OCI-LY7 (cell line): ENCODE measurements at regions not wholly inside any gene's neighbourhood (a gene's known extent, or its start where the extent isn't known, plus 50 kb on each side); places are given as distances from the start of the nearest gene placed in this dataset.

ENCODE experiments used
- BruUV-seq: library from RNA; stranded (reverse); fragments of 400-500 nt; replicated peaks from 2 replicates; lab custom pipeline; 2021; lab: Mats Ljungman, UMichigan
- CTCF ChIA-PET: fragments of 300-600 bp; sonication (Branson Sonifier 250); formaldehyde crosslinking; loops from one replicate; lab custom pipeline; 2022; ENCODE audit warnings: antibody characterized with exemption; ENCODE audit not compliant: unreplicated experiment; lab: Charles Lee
- POLR2A ChIA-PET: fragments of 300-600 bp; sonication (Branson Sonifier 250); formaldehyde crosslinking; loops from one replicate; lab custom pipeline; 2022; ENCODE audit warnings: antibody characterized with exemption; lab: Charles Lee
- DNase-seq: peaks from one replicate; pipeline ENCODE4 v3.0.0-alpha.2; 2015; ENCODE audit warnings: low spot score
- H2AFZ ChIP-seq: fragments of 200-600 bp; sonication (generic), shearing (Covaris generic); 2 replicates; pipeline ENCODE4 v1.6.1; 2014; ENCODE audit warnings: mild to moderate bottlenecking, antibody characterized with exemption, low read length, moderate library complexity
- H3K27ac ChIP-seq: fragments of 200-600 bp; sonication (generic); 2 replicates; pipeline ENCODE4 v1.5.1; 2014; ENCODE audit warnings: mixed run types, low read depth, mild to moderate bottlenecking, moderate library complexity, low read length, inconsistent platforms; ENCODE audit not compliant: poor library complexity, severe bottlenecking
- H3K36me3 ChIP-seq: fragments of 200-600 bp; sonication (generic); 2 replicates; pipeline ENCODE4 v1.6.1; 2014; ENCODE audit warnings: mild to moderate bottlenecking, antibody characterized with exemption, low read length, moderate library complexity, mixed read lengths; ENCODE audit not compliant: insufficient read depth
- H3K4me1 ChIP-seq: fragments of 200-600 bp; sonication (generic); 2 replicates; pipeline ENCODE4 v1.5.1; 2014; ENCODE audit warnings: mild to moderate bottlenecking, low read length; ENCODE audit not compliant: insufficient read depth, poor library complexity, severe bottlenecking
- H3K4me2 ChIP-seq: fragments of 200-600 bp; sonication (generic); 2 replicates; pipeline ENCODE4 v1.6.1; 2014; ENCODE audit warnings: mild to moderate bottlenecking, low read length
- H3K4me3 ChIP-seq: fragments of 200-600 bp; sonication (generic); 2 replicates; pipeline ENCODE4 v1.5.1; 2014; ENCODE audit warnings: mild to moderate bottlenecking, low read depth, low read length; ENCODE audit not compliant: poor library complexity, severe bottlenecking
- H3K79me2 ChIP-seq: fragments of 200-600 bp; sonication (generic); 2 replicates; pipeline ENCODE4 v1.6.1; 2016; ENCODE audit warnings: low read depth, mild to moderate bottlenecking, low read length, moderate library complexity, mixed read lengths; ENCODE audit not compliant: insufficient read depth
- H3K9me2 ChIP-seq: fragments of 200-600 bp; sonication (generic); 2 replicates; pipeline ENCODE4 v1.6.1; 2016; ENCODE audit warnings: mild to moderate bottlenecking, low read length, mixed read lengths; ENCODE audit not compliant: insufficient read depth
- H3K9me3 ChIP-seq: fragments of 200-600 bp; sonication (generic); 2 replicates; pipeline ENCODE4 v1.6.1; 2014; ENCODE audit warnings: mild to moderate bottlenecking, mixed run types, low read length, mixed read lengths
- H4K20me1 ChIP-seq: fragments of 200-600 bp; sonication (generic); 2 replicates; pipeline ENCODE4 v1.6.1; 2014; ENCODE audit warnings: mild to moderate bottlenecking, antibody characterized with exemption, low read length, moderate library complexity, mixed read lengths; ENCODE audit not compliant: insufficient read depth
- EZH2phosphoT487 ChIP-seq: fragments of 200-600 bp; sonication (generic); IDR thresholded peaks from 2 replicates; pipeline ENCODE4 v1.6.1; 2018; ENCODE audit warnings: low read depth, borderline replicate concordance, mild to moderate bottlenecking, mixed run types, antibody characterized with exemption, low read length, moderate library complexity, mixed read lengths
- intact Hi-C: fragments of 100-400 bp; cut with micrococcal nuclease; formaldehyde crosslinking; loops from one replicate; pipeline ENCODE4 v1.10.0; 2022; ENCODE audit not compliant: unreplicated experiment
- TF ChIP-seq, protein P1 (sequence below): fragments of 200-600 bp; sonication (generic); conservative IDR thresholded peaks from 2 replicates; pipeline ENCODE4 v1.5.1; 2014; ENCODE audit warnings: mild to moderate bottlenecking, antibody characterized with exemption, low read length, moderate library complexity, mixed read lengths

DNA sequence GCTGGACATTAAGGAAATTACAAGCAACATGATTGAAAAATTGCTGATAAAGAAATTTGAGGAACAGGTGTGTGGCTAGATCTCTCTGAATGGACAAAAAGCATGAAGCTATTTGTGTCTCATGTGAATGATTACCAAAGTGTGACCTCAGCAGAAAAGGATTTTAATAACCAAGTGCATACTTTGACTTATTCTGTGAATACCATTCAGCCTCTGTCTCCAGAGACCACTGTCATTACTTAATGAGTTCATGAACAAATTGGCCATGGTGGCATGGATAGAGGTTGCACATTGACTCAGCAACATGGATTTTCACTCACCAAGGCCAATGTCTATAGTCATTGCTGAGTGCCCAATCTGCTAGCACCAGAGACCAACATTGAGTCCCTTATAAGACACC, 874.6 kb upstream of the POT1 start:
- Histone ChIP-seq H3K9me3 (no peaks in the 10 kb centered on the region), H3K9me2 (no peaks in the 10 kb centered on the region), H3K36me3 (no peaks in the 10 kb centered on the region), H3K27ac (no peak overlapping the region), H3K4me3 (no peak overlapping the region), H3K79me2 (no peaks in the 10 kb centered on the region), H3K4me1 (no peaks in the 10 kb centered on the region), H4K20me1 (no peaks in the 10 kb centered on the region), H3K4me2 (no peak overlapping the region), H2AFZ (no peak overlapping the region)
- no peak for DNase-seq
- CTCF ChIA-PET = no interaction called here
- POLR2A ChIA-PET = no interaction called here
- TF ChIP-seq EZH2phosphoT487 = no peak
- TF ChIP-seq, protein P1, sequence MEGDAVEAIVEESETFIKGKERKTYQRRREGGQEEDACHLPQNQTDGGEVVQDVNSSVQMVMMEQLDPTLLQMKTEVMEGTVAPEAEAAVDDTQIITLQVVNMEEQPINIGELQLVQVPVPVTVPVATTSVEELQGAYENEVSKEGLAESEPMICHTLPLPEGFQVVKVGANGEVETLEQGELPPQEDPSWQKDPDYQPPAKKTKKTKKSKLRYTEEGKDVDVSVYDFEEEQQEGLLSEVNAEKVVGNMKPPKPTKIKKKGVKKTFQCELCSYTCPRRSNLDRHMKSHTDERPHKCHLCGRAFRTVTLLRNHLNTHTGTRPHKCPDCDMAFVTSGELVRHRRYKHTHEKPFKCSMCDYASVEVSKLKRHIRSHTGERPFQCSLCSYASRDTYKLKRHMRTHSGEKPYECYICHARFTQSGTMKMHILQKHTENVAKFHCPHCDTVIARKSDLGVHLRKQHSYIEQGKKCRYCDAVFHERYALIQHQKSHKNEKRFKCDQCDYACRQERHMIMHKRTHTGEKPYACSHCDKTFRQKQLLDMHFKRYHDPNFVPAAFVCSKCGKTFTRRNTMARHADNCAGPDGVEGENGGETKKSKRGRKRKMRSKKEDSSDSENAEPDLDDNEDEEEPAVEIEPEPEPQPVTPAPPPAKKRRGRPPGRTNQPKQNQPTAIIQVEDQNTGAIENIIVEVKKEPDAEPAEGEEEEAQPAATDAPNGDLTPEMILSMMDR = no peak
- intact Hi-C loops = no loop called here
- no TSS peak for BruUV-seq

DNA sequence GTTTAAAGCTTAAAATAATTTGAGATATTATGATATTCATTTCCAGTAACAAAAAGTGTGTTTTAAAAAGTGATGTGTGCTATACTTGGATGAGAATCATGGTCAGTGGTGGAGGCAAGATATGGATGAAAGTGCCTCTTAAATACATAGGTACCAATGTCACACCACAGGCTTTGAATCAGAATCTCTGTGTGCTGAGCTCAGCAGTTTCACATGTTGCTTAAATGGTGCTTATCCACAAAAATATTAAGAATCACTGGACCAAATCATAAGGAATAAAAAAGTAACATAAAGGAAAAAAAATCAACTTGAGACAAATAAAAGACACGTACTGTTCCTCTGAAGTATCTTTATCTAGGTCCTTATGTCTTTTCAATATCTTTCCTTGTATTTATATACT, 850.5 kb upstream of the POT1 start:
- intact Hi-C loops = no loop called here
- no peak for TF ChIP-seq EZH2phosphoT487
- TF ChIP-seq, protein P1 = no peak
- Histone ChIP-seq H3K9me3 (no peaks in the 10 kb centered on the region), H3K27ac (no peak overlapping the region), H3K36me3 (no peaks in the 10 kb centered on the region), H3K4me1 (no peaks in the 10 kb centered on the region), H3K9me2 (no peaks in the 10 kb centered on the region), H3K79me2 (no peaks in the 10 kb centered on the region), H3K4me3 (no peak overlapping the region), H3K4me2 (no peak overlapping the region), H2AFZ (no peak overlapping the region), H4K20me1 (no peaks in the 10 kb centered on the region)
- no peak for DNase-seq
- ChIA-PET POLR2A (no interaction called here), CTCF (no interaction called here)
- no TSS peak for BruUV-seq

DNA sequence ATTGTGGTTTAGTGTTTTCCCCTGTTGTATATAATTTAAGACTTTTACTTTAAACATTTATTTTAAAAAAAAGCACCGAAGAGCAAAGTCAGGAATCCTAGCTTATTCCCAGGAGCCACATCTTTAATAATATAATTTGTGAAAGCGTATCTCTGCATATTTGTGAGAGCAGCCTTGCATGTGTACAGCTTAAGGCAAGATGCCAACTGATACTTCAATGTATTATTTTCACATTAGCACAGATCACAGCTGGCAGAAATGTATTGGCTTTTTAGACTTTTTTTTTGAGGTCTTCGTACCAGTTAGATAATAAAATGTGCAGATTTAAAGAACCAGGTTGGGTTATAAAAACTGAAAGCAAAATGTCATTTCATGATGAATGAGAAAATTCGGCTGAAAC, 845.7 kb upstream of the POT1 start:
- no peak for DNase-seq
- Histone ChIP-seq H3K4me2 (no peak overlapping the region), H4K20me1 (no peaks in the 10 kb centered on the region), H2AFZ (no peak overlapping the region), H3K36me3 (no peaks in the 10 kb centered on the region), H3K79me2 (no peaks in the 10 kb centered on the region), H3K4me1 (no peaks in the 10 kb centered on the region), H3K4me3 (no peak overlapping the region), H3K27ac (no peak overlapping the region), H3K9me3 (no peaks in the 10 kb centered on the region), H3K9me2 (no peaks in the 10 kb centered on the region)
- ChIA-PET CTCF (no interaction called here), POLR2A (interaction anchor here (1.0 to 1.4 kb wide), 2 partner anchors 9 to 11 kb away, joined by 3 to 4 read pairs; no protein-coding TSS in a partner anchor)
- TF ChIP-seq, protein P1 = no peak
- TF ChIP-seq EZH2phosphoT487 = no peak
- no TSS peak for BruUV-seq
- intact Hi-C loops = no loop called here
